HEK293 (cell line): ENCODE measurements at regions not wholly inside any gene's neighbourhood (a gene's known extent, or its start where the extent isn't known, plus 50 kb on each side); places are given as distances from the start of the nearest gene placed in this dataset.

Source experiments
- CTCF ChIA-PET: fragments of 350-600 bp; formaldehyde crosslinking; extraction: SDS; loops from one replicate; lab custom pipeline; 2021; ENCODE audit warnings: antibody characterized with exemption; lab: Yijun Ruan, JAX
- POLR2A ChIA-PET: fragments of 300-600 bp; formaldehyde crosslinking; extraction: SDS; loops from one replicate; lab custom pipeline; 2020; ENCODE audit warnings: antibody characterized with exemption, inconsistent platforms; lab: Yijun Ruan, JAX
- H3K27ac ChIP-seq: fragments of 200-500 bp; sonication (Bioruptor generic); 2 replicates; pipeline ENCODE4 v1.5.1; 2014; ENCODE audit warnings: low read depth, low read length, control low read depth, inconsistent platforms; ENCODE audit errors: extremely low read depth
- H3K36me3 ChIP-seq, 2 experiments: fragments of 200-500 bp in 1 of 2; sonication (Bioruptor generic) in 1 of 2; 1 replicate in 1 of 2; 2 replicates in 1 of 2; pipeline ENCODE4 v1.5.1; 2014 to 2017; ENCODE audit warnings: inconsistent platforms in 2 of 2, low read length in 2 of 2; ENCODE audit not compliant: control insufficient read depth in 2 of 2, insufficient read depth in 1 of 2
- H3K4me1 ChIP-seq: fragments of 200-500 bp; sonication (Bioruptor generic); 2 replicates; pipeline ENCODE4 v1.5.1; 2014; ENCODE audit warnings: mild to moderate bottlenecking, low read length, inconsistent platforms; ENCODE audit not compliant: control insufficient read depth, insufficient read depth
- H3K4me3 ChIP-seq: 2 replicates; pipeline ENCODE4 v1.5.1; 2011; ENCODE audit warnings: low read depth, mild to moderate bottlenecking, control low read depth, low read length, moderate library complexity
- H3K9me3 ChIP-seq: fragments of 200-500 bp; sonication (Bioruptor generic); 2 replicates; pipeline ENCODE4 v1.5.1; 2014; ENCODE audit warnings: low read depth, low read length, inconsistent platforms; ENCODE audit not compliant: control insufficient read depth, insufficient read depth
- EGR2 ChIP-seq: fragments of 450-650 bp; formaldehyde crosslinking; IDR thresholded peaks from 2 replicates; pipeline ENCODE4 v1.5.1; 2016; ENCODE audit warnings: low read depth, missing biosample characterization, missing genetic modification characterization
- KLF7 ChIP-seq: fragments of 450-650 bp; formaldehyde crosslinking; IDR thresholded peaks from 2 replicates; pipeline ENCODE4 v1.5.1; 2016; ENCODE audit warnings: missing biosample characterization, missing genetic modification characterization, borderline replicate concordance
- MYNN ChIP-seq: fragments of 450-650 bp; formaldehyde crosslinking; IDR thresholded peaks from 2 replicates; pipeline ENCODE4 v1.5.1; 2016; ENCODE audit warnings: missing biosample characterization, missing genetic modification characterization, borderline replicate concordance
- MZF1 ChIP-seq: fragments of 450-650 bp; formaldehyde crosslinking; IDR thresholded peaks from 2 replicates; pipeline ENCODE4 v1.5.1; 2017; ENCODE audit warnings: missing biosample characterization, missing genetic modification characterization, borderline replicate concordance
- SCRT1 ChIP-seq: fragments of 450-650 bp; formaldehyde crosslinking; IDR thresholded peaks from 2 replicates; pipeline ENCODE4 v1.5.1; 2016; ENCODE audit warnings: missing biosample characterization, missing genetic modification characterization, borderline replicate concordance
- SCRT2 ChIP-seq: fragments of 450-650 bp; formaldehyde crosslinking; IDR thresholded peaks from 2 replicates; pipeline ENCODE4 v1.5.1; 2016; ENCODE audit warnings: missing biosample characterization, missing genetic modification characterization
- ZBTB17 ChIP-seq: fragments of 450-650 bp; formaldehyde crosslinking; IDR thresholded peaks from 2 replicates; pipeline ENCODE4 v1.5.1; 2016; ENCODE audit warnings: missing biosample characterization, missing genetic modification characterization
- ZBTB48 ChIP-seq: fragments of 450-650 bp; formaldehyde crosslinking; IDR thresholded peaks from 2 replicates; pipeline ENCODE4 v1.5.1; 2016; ENCODE audit warnings: missing biosample characterization, missing genetic modification characterization
- ZBTB8A ChIP-seq: fragments of 450-650 bp; formaldehyde crosslinking; IDR thresholded peaks from 2 replicates; pipeline ENCODE4 v1.5.1; 2016; ENCODE audit warnings: missing biosample characterization, missing genetic modification characterization
- ZFP3 ChIP-seq: fragments of 450-650 bp; formaldehyde crosslinking; IDR thresholded peaks from 2 replicates; pipeline ENCODE4 v1.5.1; 2016; ENCODE audit warnings: low read depth, missing biosample characterization, missing genetic modification characterization
- ZNF114 ChIP-seq: fragments of 450-650 bp; formaldehyde crosslinking; IDR thresholded peaks from 2 replicates; pipeline ENCODE4 v1.5.0; 2017; ENCODE audit warnings: missing biosample characterization, missing genetic modification characterization
- ZNF155 ChIP-seq: fragments of 450-650 bp; formaldehyde crosslinking; IDR thresholded peaks from 2 replicates; pipeline ENCODE4 v1.5.1; 2016; ENCODE audit warnings: missing biosample characterization, missing genetic modification characterization
- ZNF184 ChIP-seq: fragments of 450-650 bp; IDR thresholded peaks from 2 replicates; pipeline ENCODE4 v1.5.1; 2018; ENCODE audit warnings: missing biosample characterization, mild to moderate bottlenecking, missing genetic modification characterization
- ZNF223 ChIP-seq: fragments of 450-650 bp; formaldehyde crosslinking; IDR thresholded peaks from 2 replicates; pipeline ENCODE4 v1.5.1; 2016; ENCODE audit warnings: missing biosample characterization, missing genetic modification characterization
- ZNF24 ChIP-seq: fragments of 450-650 bp; formaldehyde crosslinking; IDR thresholded peaks from 2 replicates; pipeline ENCODE4 v1.5.1; 2016; ENCODE audit warnings: missing biosample characterization, missing genetic modification characterization
- ZNF391 ChIP-seq: fragments of 450-650 bp; formaldehyde crosslinking; IDR thresholded peaks from 2 replicates; pipeline ENCODE4 v1.5.1; 2016; ENCODE audit warnings: low read depth, missing biosample characterization, missing genetic modification characterization, borderline replicate concordance
- ZNF404 ChIP-seq: fragments of 450-650 bp; formaldehyde crosslinking; IDR thresholded peaks from 2 replicates; pipeline ENCODE4 v1.5.1; 2017; ENCODE audit warnings: missing biosample characterization, missing genetic modification characterization
- ZNF530 ChIP-seq: fragments of 450-650 bp; formaldehyde crosslinking; IDR thresholded peaks from 2 replicates; pipeline ENCODE4 v1.5.1; 2016; ENCODE audit warnings: low read depth, missing biosample characterization, missing genetic modification characterization
- ZNF596 ChIP-seq: fragments of 450-650 bp; IDR thresholded peaks from 2 replicates; pipeline ENCODE4 v1.5.0; 2018; ENCODE audit warnings: missing biosample characterization, mild to moderate bottlenecking, missing genetic modification characterization, moderate library complexity
- ZNF610 ChIP-seq: fragments of 450-650 bp; formaldehyde crosslinking; IDR thresholded peaks from 2 replicates; pipeline ENCODE4 v1.5.1; 2016; ENCODE audit warnings: missing biosample characterization, missing genetic modification characterization, borderline replicate concordance
- ZNF654 ChIP-seq: fragments of 450-650 bp; formaldehyde crosslinking; IDR thresholded peaks from 2 replicates; pipeline ENCODE4 v1.5.1; 2016; ENCODE audit warnings: low read depth, missing biosample characterization, missing genetic modification characterization
- ZNF677 ChIP-seq: fragments of 450-650 bp; IDR thresholded peaks from 2 replicates; pipeline ENCODE4 v1.5.0; 2018; ENCODE audit warnings: missing biosample characterization, mild to moderate bottlenecking, missing genetic modification characterization, moderate library complexity
- ZNF776 ChIP-seq: fragments of 450-650 bp; formaldehyde crosslinking; IDR thresholded peaks from 2 replicates; pipeline ENCODE4 v1.5.0; 2017; ENCODE audit warnings: missing biosample characterization, missing genetic modification characterization, borderline replicate concordance
- ZNF777 ChIP-seq: fragments of 450-650 bp; formaldehyde crosslinking; IDR thresholded peaks from 2 replicates; pipeline ENCODE4 v1.5.1; 2017; ENCODE audit warnings: missing biosample characterization, missing genetic modification characterization, borderline replicate concordance
- ZSCAN16 ChIP-seq: fragments of 450-650 bp; formaldehyde crosslinking; IDR thresholded peaks from 2 replicates; pipeline ENCODE4 v1.5.1; 2016; ENCODE audit warnings: missing biosample characterization, missing genetic modification characterization
- TF ChIP-seq, protein P1 (sequence below): fragments of 450-650 bp; formaldehyde crosslinking; IDR thresholded peaks from 2 replicates; pipeline ENCODE4 v1.5.1; 2016; ENCODE audit warnings: missing biosample characterization, missing genetic modification characterization, borderline replicate concordance
- TF ChIP-seq, protein P2 (sequence below): sonication (generic); formaldehyde crosslinking; IDR thresholded peaks from 2 replicates; pipeline ENCODE4 v1.8.1; 2022; ENCODE audit warnings: mild to moderate bottlenecking, moderate library complexity, missing genetic modification reagents
- TF ChIP-seq, protein P3 (sequence below): fragments of 450-650 bp; formaldehyde crosslinking; IDR thresholded peaks from 2 replicates; pipeline ENCODE4 v1.5.1; 2017; ENCODE audit warnings: missing biosample characterization, missing genetic modification characterization
- TF ChIP-seq, protein P4 (sequence below): fragments of 450-650 bp; formaldehyde crosslinking; IDR thresholded peaks from 2 replicates; pipeline ENCODE4 v1.5.1; 2016; ENCODE audit warnings: missing biosample characterization, missing genetic modification characterization
- TF ChIP-seq, protein P5 (sequence below): fragments of 450-650 bp; formaldehyde crosslinking; IDR thresholded peaks from 2 replicates; pipeline ENCODE4 v1.5.1; 2016; ENCODE audit warnings: missing biosample characterization, missing genetic modification characterization

- Histone ChIP-seq H3K4me3 (no peak overlapping the region), H3K27ac (no peak overlapping the region), H3K4me1 (peaks cover 8% of the 10 kb centered on the region), H3K36me3 (no peaks in the 10 kb centered on the region), H3K9me3 (no peaks in the 10 kb centered on the region)
- ChIA-PET CTCF (interaction anchor here (0.6 to 1.8 kb wide), 13 partner anchors 8 to 524 kb away, joined by 3 to 8 read pairs (median 4); partner anchors contain the start of gene MTOR), POLR2A (no interaction called here)
- TF ChIP-seq ZNF530 (tag by site-specific recombination) (no peak), MZF1 (tag by site-specific recombination) (no peak), ZBTB8A (peak; percentile 46), ZBTB48 (tag by site-specific recombination) (peak; percentile 66), ZNF223 (tag by site-specific recombination) (no peak), ZNF24 (no peak), SCRT1 (tag by site-specific recombination) (peak; percentile 81; the same call in 1 of the 2 replicates), EGR2 (tag by site-specific recombination) (no peak), SCRT2 (tag by site-specific recombination) (peak; percentile 95), ZNF391 (tag by site-specific recombination) (peak; percentile 38; the same call in 1 of the 2 replicates), ZNF776 (no peak), ZSCAN16 (no peak), ZNF404 (tag by site-specific recombination) (no peak), ZNF654 (tag by site-specific recombination) (no peak), ZBTB17 (tag by site-specific recombination) (0 out of 2 replicates have a peak, but pooled peaks have one; percentile 10), ZNF610 (tag by site-specific recombination) (no peak), MYNN (tag by site-specific recombination) (no peak), ZNF184 (tag by site-specific recombination) (no peak), ZFP3 (no peak), ZNF777 (tag by site-specific recombination) (no peak), ZNF677 (tag by site-specific recombination) (no peak), ZNF114 (tag by site-specific recombination) (no peak), ZNF596 (tag by site-specific recombination) (no peak), ZNF155 (tag by site-specific recombination) (no peak), KLF7 (tag by site-specific recombination) (no peak)
- TF ChIP-seq, protein P1, sequence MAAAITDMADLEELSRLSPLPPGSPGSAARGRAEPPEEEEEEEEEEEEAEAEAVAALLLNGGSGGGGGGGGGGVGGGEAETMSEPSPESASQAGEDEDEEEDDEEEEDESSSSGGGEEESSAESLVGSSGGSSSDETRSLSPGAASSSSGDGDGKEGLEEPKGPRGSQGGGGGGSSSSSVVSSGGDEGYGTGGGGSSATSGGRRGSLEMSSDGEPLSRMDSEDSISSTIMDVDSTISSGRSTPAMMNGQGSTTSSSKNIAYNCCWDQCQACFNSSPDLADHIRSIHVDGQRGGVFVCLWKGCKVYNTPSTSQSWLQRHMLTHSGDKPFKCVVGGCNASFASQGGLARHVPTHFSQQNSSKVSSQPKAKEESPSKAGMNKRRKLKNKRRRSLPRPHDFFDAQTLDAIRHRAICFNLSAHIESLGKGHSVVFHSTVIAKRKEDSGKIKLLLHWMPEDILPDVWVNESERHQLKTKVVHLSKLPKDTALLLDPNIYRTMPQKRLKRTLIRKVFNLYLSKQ, result no peak
- TF ChIP-seq, protein P2, sequence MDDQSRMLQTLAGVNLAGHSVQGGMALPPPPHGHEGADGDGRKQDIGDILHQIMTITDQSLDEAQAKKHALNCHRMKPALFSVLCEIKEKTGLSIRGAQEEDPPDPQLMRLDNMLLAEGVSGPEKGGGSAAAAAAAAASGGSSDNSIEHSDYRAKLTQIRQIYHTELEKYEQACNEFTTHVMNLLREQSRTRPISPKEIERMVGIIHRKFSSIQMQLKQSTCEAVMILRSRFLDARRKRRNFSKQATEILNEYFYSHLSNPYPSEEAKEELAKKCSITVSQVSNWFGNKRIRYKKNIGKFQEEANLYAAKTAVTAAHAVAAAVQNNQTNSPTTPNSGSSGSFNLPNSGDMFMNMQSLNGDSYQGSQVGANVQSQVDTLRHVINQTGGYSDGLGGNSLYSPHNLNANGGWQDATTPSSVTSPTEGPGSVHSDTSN, result no peak
- TF ChIP-seq, protein P3, sequence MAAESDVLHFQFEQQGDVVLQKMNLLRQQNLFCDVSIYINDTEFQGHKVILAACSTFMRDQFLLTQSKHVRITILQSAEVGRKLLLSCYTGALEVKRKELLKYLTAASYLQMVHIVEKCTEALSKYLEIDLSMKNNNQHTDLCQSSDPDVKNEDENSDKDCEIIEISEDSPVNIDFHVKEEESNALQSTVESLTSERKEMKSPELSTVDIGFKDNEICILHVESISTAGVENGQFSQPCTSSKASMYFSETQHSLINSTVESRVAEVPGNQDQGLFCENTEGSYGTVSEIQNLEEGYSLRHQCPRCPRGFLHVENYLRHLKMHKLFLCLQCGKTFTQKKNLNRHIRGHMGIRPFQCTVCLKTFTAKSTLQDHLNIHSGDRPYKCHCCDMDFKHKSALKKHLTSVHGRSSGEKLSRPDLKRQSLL, result peak; percentile 68; the same call in 1 of the 2 replicates
- TF ChIP-seq, protein P4, sequence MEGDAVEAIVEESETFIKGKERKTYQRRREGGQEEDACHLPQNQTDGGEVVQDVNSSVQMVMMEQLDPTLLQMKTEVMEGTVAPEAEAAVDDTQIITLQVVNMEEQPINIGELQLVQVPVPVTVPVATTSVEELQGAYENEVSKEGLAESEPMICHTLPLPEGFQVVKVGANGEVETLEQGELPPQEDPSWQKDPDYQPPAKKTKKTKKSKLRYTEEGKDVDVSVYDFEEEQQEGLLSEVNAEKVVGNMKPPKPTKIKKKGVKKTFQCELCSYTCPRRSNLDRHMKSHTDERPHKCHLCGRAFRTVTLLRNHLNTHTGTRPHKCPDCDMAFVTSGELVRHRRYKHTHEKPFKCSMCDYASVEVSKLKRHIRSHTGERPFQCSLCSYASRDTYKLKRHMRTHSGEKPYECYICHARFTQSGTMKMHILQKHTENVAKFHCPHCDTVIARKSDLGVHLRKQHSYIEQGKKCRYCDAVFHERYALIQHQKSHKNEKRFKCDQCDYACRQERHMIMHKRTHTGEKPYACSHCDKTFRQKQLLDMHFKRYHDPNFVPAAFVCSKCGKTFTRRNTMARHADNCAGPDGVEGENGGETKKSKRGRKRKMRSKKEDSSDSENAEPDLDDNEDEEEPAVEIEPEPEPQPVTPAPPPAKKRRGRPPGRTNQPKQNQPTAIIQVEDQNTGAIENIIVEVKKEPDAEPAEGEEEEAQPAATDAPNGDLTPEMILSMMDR (tag by site-specific recombination), result peak; percentile 84
- TF ChIP-seq, protein P5, sequence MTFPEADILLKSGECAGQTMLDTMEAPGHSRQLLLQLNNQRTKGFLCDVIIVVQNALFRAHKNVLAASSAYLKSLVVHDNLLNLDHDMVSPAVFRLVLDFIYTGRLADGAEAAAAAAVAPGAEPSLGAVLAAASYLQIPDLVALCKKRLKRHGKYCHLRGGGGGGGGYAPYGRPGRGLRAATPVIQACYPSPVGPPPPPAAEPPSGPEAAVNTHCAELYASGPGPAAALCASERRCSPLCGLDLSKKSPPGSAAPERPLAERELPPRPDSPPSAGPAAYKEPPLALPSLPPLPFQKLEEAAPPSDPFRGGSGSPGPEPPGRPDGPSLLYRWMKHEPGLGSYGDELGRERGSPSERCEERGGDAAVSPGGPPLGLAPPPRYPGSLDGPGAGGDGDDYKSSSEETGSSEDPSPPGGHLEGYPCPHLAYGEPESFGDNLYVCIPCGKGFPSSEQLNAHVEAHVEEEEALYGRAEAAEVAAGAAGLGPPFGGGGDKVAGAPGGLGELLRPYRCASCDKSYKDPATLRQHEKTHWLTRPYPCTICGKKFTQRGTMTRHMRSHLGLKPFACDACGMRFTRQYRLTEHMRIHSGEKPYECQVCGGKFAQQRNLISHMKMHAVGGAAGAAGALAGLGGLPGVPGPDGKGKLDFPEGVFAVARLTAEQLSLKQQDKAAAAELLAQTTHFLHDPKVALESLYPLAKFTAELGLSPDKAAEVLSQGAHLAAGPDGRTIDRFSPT (tag by site-specific recombination), result peak; percentile 73; the same call in 1 of the 2 replicates
Measured at GRCh38 chr1:10960411-10961299, 51.8 kb upstream of the TARDBP start.
